Stimulated activated memory B cell treated with anti-CD40 and anti-IgM and Interleukin-4, amounts not matched to agents 10 μg/mL and 1 μg/mL and 100 μg/mL, for 72 hours (primary cell): ENCODE measurements at regions not wholly inside any gene's neighbourhood (a gene's known extent, or its start where the extent isn't known, plus 50 kb on each side); places are given as distances from the start of the nearest gene placed in this dataset.

Source experiments
- ATAC-seq: fragments of 150-1000 bp; cut with Tn5 transposase; 2 replicates; pipeline ENCODE4 v1.10.0; 2021
- H3K27ac Mint-ChIP-seq: one replicate; pipeline ENCODE4 v1.8.0; 2022; ENCODE audit warnings: mild to moderate bottlenecking, mixed read lengths
- H3K27me3 Mint-ChIP-seq: one replicate; pipeline ENCODE4 v1.8.0; 2022; ENCODE audit warnings: mixed read lengths
- H3K36me3 Mint-ChIP-seq: one replicate; pipeline ENCODE4 v1.8.0; 2022; ENCODE audit warnings: mixed read lengths
- H3K4me1 Mint-ChIP-seq: one replicate; pipeline ENCODE4 v1.8.0; 2022; ENCODE audit warnings: mixed read lengths
- H3K4me3 Mint-ChIP-seq: one replicate; pipeline ENCODE4 v1.8.0; 2022; ENCODE audit warnings: mild to moderate bottlenecking, moderate library complexity, mixed read lengths
- H3K9me3 Mint-ChIP-seq: one replicate; pipeline ENCODE4 v1.8.0; 2022; ENCODE audit warnings: mixed read lengths

DNA sequence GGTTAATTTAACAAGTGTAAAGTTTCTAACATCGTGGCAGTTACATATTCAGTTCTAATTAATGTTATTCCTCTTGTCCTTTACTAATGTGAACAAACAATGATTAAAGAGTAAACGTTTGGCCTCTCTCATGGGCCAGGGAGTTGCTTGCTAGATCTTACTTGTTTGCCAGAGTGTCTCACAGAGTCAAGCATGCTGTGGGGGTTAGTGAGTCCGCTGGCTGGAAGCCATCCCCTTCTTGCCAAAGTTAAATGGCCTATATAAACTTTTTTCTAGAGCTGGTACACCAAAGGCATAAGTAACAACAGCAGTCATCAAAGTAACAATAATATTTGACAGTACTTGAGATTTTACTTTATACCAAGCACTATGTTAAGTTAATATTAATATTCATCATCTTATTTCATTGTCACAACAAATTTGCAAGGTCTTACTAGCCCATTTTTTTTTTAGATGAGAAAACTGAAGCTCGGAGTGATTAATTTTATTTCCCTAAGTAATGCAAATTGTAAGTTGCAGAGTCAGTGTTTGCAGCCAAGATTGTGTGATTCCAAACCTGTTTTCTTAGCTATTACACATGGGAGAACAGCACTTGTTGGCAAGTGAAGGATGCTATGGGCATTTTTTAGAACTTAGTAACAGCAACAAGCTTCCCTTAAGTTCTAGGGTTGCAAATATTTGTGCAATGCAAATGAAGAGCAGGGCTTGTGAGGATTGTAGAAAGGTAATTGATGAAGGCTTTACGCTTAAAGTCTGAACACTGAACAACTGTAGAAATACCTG, 224.5 kb downstream of the RFPL4B start:
- H3K36me3 Mint-ChIP-seq: no peaks in the 10 kb centered on the region
- no peaks in the 10 kb centered on the region for H3K4me1 Mint-ChIP-seq
- no peak for ATAC-seq
- H3K9me3 Mint-ChIP-seq: no peaks in the 10 kb centered on the region
- H3K27ac Mint-ChIP-seq: no peak overlapping the region
- no peak overlapping the region for H3K4me3 Mint-ChIP-seq
- H3K27me3 Mint-ChIP-seq: no peaks in the 10 kb centered on the region

DNA sequence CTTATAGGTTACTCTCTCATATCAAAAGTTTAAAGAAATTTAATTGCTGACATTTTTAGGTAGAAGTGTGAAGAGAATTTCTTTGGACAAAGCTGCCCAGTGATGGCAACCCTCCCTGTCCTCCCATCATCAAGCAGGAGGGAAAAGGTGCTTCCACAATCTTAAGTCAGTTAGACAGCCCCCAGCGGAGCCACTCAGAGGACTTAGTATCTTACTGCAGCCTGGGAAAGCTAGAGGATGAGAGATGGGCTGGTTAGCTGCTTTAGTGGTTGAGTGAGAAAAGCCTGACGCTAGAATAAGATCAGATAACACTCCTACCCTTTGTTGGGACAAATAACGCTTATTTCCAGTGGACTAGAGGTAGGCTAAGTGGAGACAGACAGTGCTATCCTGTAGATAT, 227.1 kb downstream of the RFPL4B start:
- ATAC-seq: no peak

DNA sequence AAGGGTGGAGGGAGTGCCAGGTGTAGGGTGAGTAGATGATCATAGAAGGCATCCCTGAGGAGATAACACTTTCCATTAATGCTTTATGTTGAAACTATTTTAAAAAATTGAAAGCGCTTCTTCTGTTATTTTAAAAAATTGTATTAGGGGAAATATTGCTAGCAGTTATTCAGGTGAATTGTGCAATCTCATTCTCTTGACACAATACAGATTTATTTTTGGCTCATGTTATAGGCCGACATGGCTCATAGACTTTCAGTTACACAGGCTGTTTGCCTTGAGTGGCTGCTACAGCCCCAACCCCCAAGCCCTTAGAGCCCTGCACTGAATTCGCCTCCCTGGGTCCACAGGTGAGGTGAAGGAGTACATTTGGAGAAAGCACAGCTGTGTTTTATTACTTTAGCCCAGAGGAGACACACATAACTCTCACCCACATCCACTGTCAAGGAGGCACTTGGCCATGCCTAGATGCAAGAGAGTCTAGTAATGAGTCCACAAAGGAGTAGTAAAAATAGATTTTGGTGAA, 228.2 kb downstream of the RFPL4B start:
- no peak overlapping the region for H3K27ac Mint-ChIP-seq
- no peak for ATAC-seq
- H3K27me3 Mint-ChIP-seq: no peaks in the 10 kb centered on the region
- H3K4me1 Mint-ChIP-seq: no peaks in the 10 kb centered on the region
- no peak overlapping the region for H3K4me3 Mint-ChIP-seq
- H3K36me3 Mint-ChIP-seq: no peaks in the 10 kb centered on the region
- H3K9me3 Mint-ChIP-seq: no peaks in the 10 kb centered on the region

More for the DNA sequence above, 227.1 kb downstream of the RFPL4B start:
- Mint-ChIP-seq H3K27ac (no peak overlapping the region), H3K36me3 (no peaks in the 10 kb centered on the region), H3K27me3 (no peaks in the 10 kb centered on the region), H3K9me3 (no peaks in the 10 kb centered on the region), H3K4me3 (no peak overlapping the region), H3K4me1 (no peaks in the 10 kb centered on the region)

DNA sequence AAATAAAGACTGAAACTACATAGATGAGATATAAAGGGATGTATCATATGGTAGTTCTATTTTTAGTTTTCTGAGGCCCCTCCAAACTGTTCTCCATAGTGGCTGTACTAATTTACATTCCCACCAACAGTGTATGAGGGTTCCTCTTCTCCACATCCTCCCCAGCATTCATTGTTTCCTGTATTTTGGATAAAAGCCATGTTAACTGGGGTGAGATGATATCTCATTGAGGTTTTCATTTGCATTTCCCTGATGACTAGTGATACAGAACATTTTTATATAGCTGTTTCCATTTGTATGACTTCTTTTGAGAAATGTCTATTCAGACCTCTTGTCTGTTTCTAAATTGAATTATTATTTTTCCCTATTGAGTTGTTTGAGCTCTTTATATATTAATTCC, 229.3 kb downstream of the RFPL4B start:
- Mint-ChIP-seq H3K27me3 (no peaks in the 10 kb centered on the region), H3K4me3 (no peak overlapping the region), H3K36me3 (no peaks in the 10 kb centered on the region), H3K4me1 (no peaks in the 10 kb centered on the region), H3K9me3 (no peaks in the 10 kb centered on the region), H3K27ac (no peak overlapping the region)
- ATAC-seq: no peak

DNA sequence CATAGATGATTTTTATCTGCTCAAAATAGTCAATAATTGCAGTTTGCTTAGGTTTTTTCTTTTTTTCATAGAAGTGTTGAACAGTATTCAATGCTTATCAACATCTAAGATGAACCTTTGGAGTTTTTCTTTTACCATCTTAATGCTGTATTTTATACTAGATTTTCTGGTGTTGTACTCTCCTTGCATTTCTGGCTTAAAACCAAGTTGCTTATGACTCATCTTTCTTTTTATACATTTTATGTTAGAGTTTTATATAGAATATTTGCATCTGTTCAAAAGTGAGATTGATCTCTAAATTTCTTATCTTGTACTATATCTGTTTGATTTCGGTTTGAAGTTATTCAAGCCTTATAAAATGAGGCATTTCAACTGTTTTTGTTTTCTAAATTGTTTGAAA, 232.5 kb downstream of the RFPL4B start:
- H3K36me3 Mint-ChIP-seq: no peaks in the 10 kb centered on the region
- no peaks in the 10 kb centered on the region for H3K27me3 Mint-ChIP-seq

DNA sequence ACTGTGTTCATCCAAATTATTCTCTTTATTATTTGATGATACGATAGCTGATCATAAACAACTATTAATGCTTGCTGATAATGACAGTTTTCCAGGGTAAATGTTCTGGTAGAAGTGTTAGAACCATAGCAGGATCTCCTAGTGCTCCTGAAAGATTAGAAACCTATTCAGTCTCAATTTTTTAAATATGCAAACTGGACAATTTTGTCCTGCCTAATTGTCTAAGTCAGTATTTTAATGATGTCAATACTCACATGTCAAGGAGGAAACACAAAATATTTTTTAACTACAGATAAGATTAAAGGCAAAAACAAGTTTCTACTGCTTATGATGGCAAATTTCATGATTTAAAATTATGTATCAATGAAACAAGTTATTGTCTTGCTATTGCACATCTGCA, 233.9 kb downstream of the RFPL4B start:
- H3K27ac Mint-ChIP-seq: no peak overlapping the region
- H3K4me3 Mint-ChIP-seq: no peak overlapping the region
- ATAC-seq: no peak
- no peaks in the 10 kb centered on the region for H3K27me3 Mint-ChIP-seq
- no peaks in the 10 kb centered on the region for H3K36me3 Mint-ChIP-seq
- H3K4me1 Mint-ChIP-seq: no peaks in the 10 kb centered on the region
- H3K9me3 Mint-ChIP-seq: no peaks in the 10 kb centered on the region

More for the DNA sequence above, 232.5 kb downstream of the RFPL4B start:
- no peak for ATAC-seq
- Mint-ChIP-seq H3K4me1 (no peaks in the 10 kb centered on the region), H3K4me3 (no peak overlapping the region), H3K27ac (no peak overlapping the region), H3K9me3 (no peaks in the 10 kb centered on the region)

DNA sequence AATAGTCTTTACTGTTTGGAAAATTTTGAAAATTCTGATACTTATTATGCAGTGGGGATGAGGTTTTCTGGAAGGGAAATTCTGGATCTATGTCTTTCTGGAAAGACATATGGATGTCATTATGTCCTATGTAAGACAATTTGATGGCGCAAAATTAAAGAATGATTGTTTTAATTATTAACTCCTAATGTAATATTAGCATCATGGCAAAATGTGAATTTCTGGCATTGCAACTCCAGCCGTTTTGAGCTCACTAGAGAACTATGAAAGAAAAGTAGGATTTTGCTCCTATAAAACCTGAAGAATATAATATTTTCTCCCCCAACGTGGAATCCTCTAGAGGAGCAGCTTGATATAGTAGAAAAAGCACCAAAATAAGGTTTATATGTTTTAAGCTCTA, 243.2 kb downstream of the RFPL4B start:
- ATAC-seq: no peak
- no peaks in the 10 kb centered on the region for H3K4me1 Mint-ChIP-seq
- H3K36me3 Mint-ChIP-seq: no peaks in the 10 kb centered on the region
- H3K27me3 Mint-ChIP-seq: no peaks in the 10 kb centered on the region
- no peak overlapping the region for H3K4me3 Mint-ChIP-seq
- no peak overlapping the region for H3K27ac Mint-ChIP-seq
- H3K9me3 Mint-ChIP-seq: peaks cover 3% of the 10 kb centered on the region

DNA sequence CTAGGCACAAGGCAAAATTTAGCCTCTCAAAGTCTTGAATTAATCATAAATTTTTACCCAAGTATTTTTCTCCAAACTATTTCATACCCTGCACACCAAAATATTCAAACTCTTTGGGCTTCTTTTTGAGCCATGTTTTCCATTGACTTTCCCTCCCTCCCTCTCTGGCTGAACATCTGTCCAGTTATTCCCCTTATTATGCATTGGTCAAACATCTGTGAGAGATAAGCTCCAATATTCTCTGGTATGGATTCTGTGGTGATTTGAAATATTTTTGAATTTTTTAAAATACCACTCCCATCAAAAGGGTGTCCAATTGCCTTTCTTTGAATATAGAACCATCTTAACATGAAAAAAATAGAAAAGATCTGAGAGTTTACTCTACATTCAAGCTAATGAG, 244.2 kb downstream of the RFPL4B start:
- Mint-ChIP-seq H3K27me3 (no peaks in the 10 kb centered on the region), H3K4me1 (no peaks in the 10 kb centered on the region), H3K36me3 (no peaks in the 10 kb centered on the region), H3K9me3 (peaks cover 5% of the 10 kb centered on the region), H3K4me3 (no peak overlapping the region), H3K27ac (no peak overlapping the region)
- ATAC-seq: no peak

DNA sequence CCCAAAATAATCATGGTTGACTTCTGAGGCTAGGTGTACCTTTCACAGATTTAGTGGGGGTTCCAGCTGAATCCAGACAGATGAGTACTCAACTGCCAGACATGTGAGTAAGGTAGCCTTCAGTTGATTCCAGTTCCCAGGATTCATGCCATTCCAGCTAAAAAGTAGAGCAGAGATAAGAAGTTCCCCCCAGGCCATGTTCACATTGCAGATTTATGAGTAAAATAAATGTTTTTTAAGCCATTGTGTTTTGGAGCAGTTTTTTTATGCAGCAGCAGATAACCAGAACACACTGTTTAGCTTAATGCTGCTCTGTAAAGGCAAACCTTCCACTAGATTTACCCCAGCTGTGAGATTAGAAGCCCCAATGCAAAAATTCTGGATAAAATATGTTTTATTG, 245.0 kb downstream of the RFPL4B start:
- no peak overlapping the region for H3K4me3 Mint-ChIP-seq
- no peaks in the 10 kb centered on the region for H3K36me3 Mint-ChIP-seq
- H3K27ac Mint-ChIP-seq: no peak overlapping the region
- peaks cover 5% of the 10 kb centered on the region for H3K9me3 Mint-ChIP-seq
- no peaks in the 10 kb centered on the region for H3K27me3 Mint-ChIP-seq
- ATAC-seq: no peak
- H3K4me1 Mint-ChIP-seq: no peaks in the 10 kb centered on the region

DNA sequence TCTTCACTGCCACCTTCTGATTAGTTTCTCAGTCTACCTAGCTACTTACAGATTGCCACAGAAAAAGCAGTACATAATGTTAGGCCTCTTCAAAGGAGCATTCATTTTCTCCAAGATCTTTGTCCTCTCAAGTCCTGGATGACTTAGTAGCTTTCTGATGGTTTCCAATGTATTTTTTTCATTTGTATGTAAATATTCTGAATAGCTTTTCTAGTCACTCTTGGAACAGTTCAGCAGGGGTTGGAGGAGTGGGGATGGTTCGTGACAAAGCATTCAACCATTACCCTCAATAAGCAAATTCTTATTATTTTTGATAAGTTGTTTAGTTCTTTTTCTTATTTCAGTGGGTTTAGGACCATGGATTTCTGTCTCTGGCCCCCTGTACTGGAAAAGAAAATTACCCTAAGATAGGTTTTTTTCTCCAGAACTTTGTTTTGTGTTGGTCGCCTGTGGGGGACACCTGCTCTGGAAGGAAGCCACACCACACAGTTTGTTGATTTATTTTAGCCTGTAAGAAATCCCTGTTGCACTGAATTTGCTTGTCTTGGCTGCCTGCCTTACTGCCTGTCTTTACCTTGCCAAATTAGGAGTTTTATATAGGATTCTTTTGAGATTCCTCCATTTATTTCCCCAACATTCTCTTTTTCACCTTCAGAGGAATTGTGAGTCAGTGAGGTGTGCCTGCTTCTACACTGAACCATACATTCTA, 247.9 kb downstream of the RFPL4B start:
- Mint-ChIP-seq H3K4me1 (no peaks in the 10 kb centered on the region), H3K4me3 (no peak overlapping the region), H3K36me3 (no peaks in the 10 kb centered on the region), H3K9me3 (peaks cover 5% of the 10 kb centered on the region), H3K27me3 (peaks cover 10% of the 10 kb centered on the region), H3K27ac (no peak overlapping the region)
- ATAC-seq: no peak

DNA sequence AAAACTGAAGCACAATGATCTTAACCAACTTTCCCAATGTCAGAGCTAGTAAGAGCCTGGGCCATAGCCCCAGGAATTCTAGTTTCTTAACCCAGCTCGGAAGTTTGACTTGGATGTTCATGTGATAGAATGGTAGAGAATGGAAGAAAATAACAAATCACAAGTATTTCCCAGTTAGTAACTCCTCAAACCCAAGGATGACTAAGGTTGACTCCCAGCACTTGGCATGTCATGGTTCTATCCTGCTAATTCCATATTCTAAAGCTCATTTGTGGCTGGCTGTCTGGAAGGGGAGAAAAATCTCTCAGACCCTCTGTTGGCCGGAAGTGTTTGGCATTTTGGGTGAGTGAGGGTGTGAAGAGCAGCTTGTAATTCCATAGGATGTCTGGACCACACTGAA, 248.7 kb downstream of the RFPL4B start:
- no peak for ATAC-seq
- H3K9me3 Mint-ChIP-seq: peaks cover 5% of the 10 kb centered on the region
- no peaks in the 10 kb centered on the region for H3K36me3 Mint-ChIP-seq
- H3K4me1 Mint-ChIP-seq: no peaks in the 10 kb centered on the region
- H3K27ac Mint-ChIP-seq: no peak overlapping the region
- H3K4me3 Mint-ChIP-seq: no peak overlapping the region
- H3K27me3 Mint-ChIP-seq: peaks cover 10% of the 10 kb centered on the region

DNA sequence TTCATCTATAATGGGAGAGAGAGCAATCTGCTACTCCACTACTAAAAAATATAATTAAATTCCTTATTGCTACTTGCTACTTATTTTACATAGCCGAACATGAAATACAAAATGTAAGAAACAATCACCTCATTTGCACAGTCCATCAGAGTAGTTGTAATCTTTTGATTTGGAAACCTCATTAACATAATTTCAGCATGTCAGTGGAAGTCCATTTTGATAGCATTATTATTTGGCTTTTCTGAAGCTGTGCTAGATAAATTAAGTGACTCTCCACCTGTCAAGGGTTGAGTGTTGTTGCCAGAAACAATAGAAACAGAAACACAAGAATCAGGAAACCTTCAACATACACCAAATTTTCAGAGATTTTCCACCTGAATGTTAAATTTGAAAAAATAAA, 250.0 kb downstream of the RFPL4B start:
- ATAC-seq: no peak
- H3K36me3 Mint-ChIP-seq: no peaks in the 10 kb centered on the region
- H3K4me1 Mint-ChIP-seq: no peaks in the 10 kb centered on the region
- peaks cover 10% of the 10 kb centered on the region for H3K27me3 Mint-ChIP-seq
- peaks cover 5% of the 10 kb centered on the region for H3K9me3 Mint-ChIP-seq
- no peak overlapping the region for H3K4me3 Mint-ChIP-seq
- H3K27ac Mint-ChIP-seq: no peak overlapping the region

DNA sequence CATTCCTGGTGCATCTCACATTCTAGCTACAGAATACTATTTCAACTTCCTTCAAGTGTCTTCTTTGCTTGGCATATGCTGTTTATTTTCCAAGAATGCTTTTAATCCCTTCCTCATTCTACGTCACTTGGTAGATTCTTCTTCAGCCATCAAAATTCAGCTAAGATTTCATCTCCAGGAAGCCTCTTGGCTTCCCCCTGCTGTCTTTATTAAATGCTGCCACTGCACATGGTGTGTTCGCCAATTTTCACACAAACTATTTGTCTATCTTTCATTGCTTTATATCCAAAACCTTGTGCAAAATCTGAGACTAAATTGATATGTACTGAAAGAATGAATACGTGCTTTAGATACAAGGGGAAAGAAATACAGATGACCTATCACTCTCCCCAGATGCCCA, 253.0 kb downstream of the RFPL4B start:
- H3K27ac Mint-ChIP-seq: no peak overlapping the region
- no peaks in the 10 kb centered on the region for H3K4me1 Mint-ChIP-seq
- no peaks in the 10 kb centered on the region for H3K36me3 Mint-ChIP-seq
- peaks cover 10% of the 10 kb centered on the region for H3K27me3 Mint-ChIP-seq
- no peak overlapping the region for H3K4me3 Mint-ChIP-seq
- ATAC-seq: no peak
- H3K9me3 Mint-ChIP-seq: peaks cover 3% of the 10 kb centered on the region

DNA sequence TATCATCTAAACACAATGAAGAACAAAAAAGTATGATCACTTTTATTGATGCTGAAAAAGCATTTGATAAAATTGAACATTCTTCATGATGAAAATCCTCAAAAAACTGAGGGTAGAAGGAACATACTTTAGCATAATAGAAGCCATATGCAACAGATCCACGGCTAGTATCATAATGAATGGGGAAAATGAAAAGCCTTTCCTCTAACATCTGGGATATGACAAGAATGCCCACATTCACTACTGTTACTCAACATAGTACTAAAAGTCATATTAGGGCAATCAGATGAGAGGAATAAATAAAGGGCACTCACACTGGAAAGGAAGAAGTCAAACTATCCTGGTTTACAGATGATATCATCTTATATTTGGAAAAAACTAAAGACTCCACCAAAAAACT, 256.6 kb downstream of the RFPL4B start:
- no peak overlapping the region for H3K4me3 Mint-ChIP-seq
- H3K9me3 Mint-ChIP-seq: peaks cover 5% of the 10 kb centered on the region
- H3K4me1 Mint-ChIP-seq: no peaks in the 10 kb centered on the region

DNA sequence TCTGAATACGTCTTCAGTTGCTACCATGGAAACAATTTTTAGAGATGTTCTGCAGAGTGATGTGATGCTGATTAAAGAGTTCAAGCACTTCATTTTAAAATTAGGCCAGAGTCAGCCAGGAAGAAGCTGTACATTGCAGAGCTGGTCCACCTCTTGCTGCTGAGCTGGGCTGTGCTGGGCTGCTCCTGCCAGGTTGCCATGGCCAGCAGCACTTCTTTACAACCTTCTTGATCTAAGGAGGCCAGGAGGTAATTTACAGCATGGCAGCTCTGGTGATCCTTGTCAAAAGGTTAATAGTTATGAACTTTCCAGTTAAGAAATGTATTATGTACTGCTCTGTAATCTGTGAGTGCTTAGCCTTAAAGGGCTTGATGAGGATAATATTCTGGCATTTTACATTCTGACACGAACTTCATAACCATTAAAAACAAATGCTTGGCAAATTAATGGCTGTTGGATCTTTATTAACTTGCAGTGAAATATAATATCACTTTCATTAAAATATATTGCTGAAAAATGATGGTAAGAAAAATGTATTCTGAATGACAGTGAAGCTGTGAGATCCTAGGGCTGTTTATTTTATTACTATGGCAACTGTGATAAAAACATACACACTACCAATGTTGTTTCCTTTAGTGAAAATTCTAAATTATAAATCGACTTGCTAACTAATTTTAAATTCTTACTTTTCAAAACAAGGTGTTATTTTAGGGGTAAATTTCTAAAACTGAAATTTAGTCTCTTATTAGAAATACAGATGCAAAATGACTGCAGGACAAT, 259.7 kb downstream of the RFPL4B start:
- Mint-ChIP-seq H3K27me3 (no peaks in the 10 kb centered on the region), H3K4me3 (no peak overlapping the region), H3K4me1 (no peaks in the 10 kb centered on the region), H3K36me3 (no peaks in the 10 kb centered on the region), H3K9me3 (peaks cover 12% of the 10 kb centered on the region), H3K27ac (no peak overlapping the region)
- ATAC-seq: no peak

More for the DNA sequence above, 256.6 kb downstream of the RFPL4B start:
- no peak for ATAC-seq
- Mint-ChIP-seq H3K27me3 (peaks cover 9% of the 10 kb centered on the region), H3K36me3 (no peaks in the 10 kb centered on the region), H3K27ac (no peak overlapping the region)
